ENCODE measurements at regions not wholly inside any gene's neighbourhood (a gene's known extent, or its start where the extent isn't known, plus 50 kb on each side); places are given as distances from the start of the nearest gene placed in this dataset.
"Not testable (repeated sequence)": the region's sequence is repeated elsewhere in the genome, so short reads cannot be mapped to it uniquely, and the experiment has no call there.

DNA sequence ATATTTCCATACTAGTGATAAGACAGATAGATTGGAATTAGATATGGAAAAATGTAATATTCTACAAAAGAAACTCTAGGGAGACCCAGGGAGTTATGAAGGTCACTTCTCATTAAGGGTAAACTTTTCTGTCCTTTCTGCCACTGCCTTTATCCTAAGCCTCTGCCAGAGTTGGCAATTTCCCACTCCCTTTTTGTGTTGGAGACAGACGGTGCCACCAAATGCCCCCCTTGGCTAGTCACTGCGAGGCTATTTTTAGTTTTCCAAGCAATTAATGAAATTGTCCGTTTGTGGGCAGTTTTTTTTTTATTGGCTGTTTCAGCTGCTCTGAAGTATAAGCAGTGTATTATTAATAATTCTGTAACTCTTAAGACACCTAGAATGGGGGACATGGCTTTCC is 67.6 kb upstream of the TENM4 start:
- no peak for TF ChIP-seq CTCF (IDR thresholded peaks at IDR 0.05; ENCODE audit: low read depth, low read length, missing control alignments)
- DNase-seq (ENCODE audit: extremely low read depth, low read depth) = no peak
- no peak overlapping the region for H3K4me3 ChIP-seq (replicated peaks; ENCODE audit: low read depth, low read length)

DNA sequence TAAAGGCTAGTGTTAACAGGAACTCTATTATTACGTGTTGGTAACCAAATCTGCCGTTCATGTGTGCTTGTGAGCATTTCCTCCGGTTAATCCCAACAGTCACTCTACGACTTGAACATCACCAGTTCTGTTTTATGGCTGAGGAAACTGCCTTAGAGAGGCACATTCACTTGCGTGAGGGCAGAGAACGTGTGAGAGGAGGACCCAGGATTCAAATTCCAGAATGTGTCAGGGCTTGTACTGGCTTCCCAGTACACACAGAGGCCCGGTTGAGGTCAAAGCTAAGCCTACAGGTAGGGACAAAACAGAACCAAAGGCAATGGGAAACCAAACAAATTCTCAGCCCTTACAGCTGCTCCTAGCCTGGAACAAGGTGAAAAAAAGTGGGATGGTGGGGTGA is 66.9 kb upstream of the TENM4 start:
- no peak for DNase-seq (ENCODE audit: extremely low read depth, low read depth)
- TF ChIP-seq CTCF (IDR thresholded peaks at IDR 0.05; ENCODE audit: low read depth, low read length, missing control alignments) = no peak
- no peak overlapping the region for H3K4me3 ChIP-seq (replicated peaks; ENCODE audit: low read depth, low read length)

- H3K4me3 ChIP-seq (replicated peaks; ENCODE audit: low read depth, low read length) = no peak overlapping the region
- DNase-seq (ENCODE audit: extremely low read depth, low read depth) = no peak
- TF ChIP-seq CTCF (IDR thresholded peaks at IDR 0.05; ENCODE audit: low read depth, low read length, missing control alignments) = no peak
These were observed 66.0 kb upstream of the TENM4 start for GRCh38 chr11:79506734-79507344.

DNA sequence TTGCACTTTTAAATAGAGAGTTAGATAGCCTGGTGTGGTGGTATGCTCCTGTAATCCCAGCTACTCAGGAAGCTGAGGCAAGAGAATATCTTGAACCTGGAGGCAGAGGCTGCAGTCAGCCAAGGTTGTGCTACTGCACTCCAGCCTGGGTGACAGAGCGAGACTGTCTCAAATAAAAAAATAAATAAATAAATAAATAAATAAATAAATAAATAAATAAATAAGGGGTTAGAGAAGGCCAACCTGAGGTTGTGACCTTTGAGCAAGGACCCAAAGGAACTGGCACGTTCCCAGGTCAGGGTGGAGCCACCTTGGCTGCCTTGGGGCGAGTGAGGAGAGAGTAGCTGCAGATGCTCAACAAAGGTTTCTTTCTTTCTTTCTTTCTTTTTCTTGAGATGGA is 65.3 kb upstream of the TENM4 start:
- TF ChIP-seq CTCF (IDR thresholded peaks at IDR 0.05; ENCODE audit: low read depth, low read length, missing control alignments) = no peak
- H3K4me3 ChIP-seq (replicated peaks; ENCODE audit: low read depth, low read length) = no peak overlapping the region
- DNase-seq (ENCODE audit: extremely low read depth, low read depth) = no peak

DNA sequence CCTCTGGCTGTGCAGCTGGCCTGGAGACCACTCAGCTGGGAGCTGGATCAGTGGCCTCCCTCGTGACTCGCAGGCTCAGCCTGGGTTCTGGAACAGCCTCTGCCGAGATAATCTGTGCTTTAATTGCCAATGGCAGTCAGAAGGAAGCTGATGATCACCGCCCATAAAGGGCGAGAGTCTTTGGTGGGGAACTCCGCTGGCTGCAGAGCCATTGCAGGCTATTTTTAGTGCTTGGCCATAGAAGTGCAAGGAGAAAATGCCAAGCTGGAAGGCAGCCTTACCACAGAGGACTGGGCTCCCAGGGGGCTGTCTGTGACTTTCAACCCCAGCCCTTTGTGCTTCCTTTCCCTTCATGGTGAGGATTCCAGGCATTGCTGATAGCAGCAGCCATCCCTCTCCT is 62.2 kb upstream of the TENM4 start:
- no peak overlapping the region for H3K4me3 ChIP-seq (replicated peaks; ENCODE audit: low read depth, low read length)
- TF ChIP-seq CTCF (IDR thresholded peaks at IDR 0.05; ENCODE audit: low read depth, low read length, missing control alignments) = no peak
- DNase-seq (ENCODE audit: extremely low read depth, low read depth) = no peak

GRCh38 chr11:79501707-79502106 is 60.9 kb upstream of the TENM4 start:
- DNase-seq (ENCODE audit: extremely low read depth, low read depth) = no peak
- TF ChIP-seq CTCF (IDR thresholded peaks at IDR 0.05; ENCODE audit: low read depth, low read length, missing control alignments) = no peak
- H3K4me3 ChIP-seq (replicated peaks; ENCODE audit: low read depth, low read length) = no peak overlapping the region

GRCh38 chr11:79499929-79500328 is 59.1 kb upstream of the TENM4 start:
- not testable (repeated sequence) for H3K4me3 ChIP-seq (replicated peaks; ENCODE audit: low read depth, low read length); DNase-seq (ENCODE audit: extremely low read depth, low read depth)

Data from HFF-Myc (cell line).